H1 (cell line): ENCODE measurements at regions not wholly inside any gene's neighbourhood (a gene's known extent, or its start where the extent isn't known, plus 50 kb on each side); places are given as distances from the start of the nearest gene placed in this dataset.

Experiments used
- CTCF ChIA-PET: fragments of 300-600 bp; sonication (Branson Sonifier 250); formaldehyde crosslinking; loops from one replicate; lab custom pipeline; 2021; ENCODE audit not compliant: partially characterized antibody; lab: Charles Lee
- POLR2A ChIA-PET: fragments of 300-600 bp; sonication (Branson Sonifier 250); formaldehyde crosslinking; loops from one replicate; lab custom pipeline; 2021; ENCODE audit warnings: inconsistent platforms; ENCODE audit not compliant: partially characterized antibody; lab: Charles Lee
- DNase-seq, 2 experiments: peaks; one replicate each; pipeline versions ENCODE4 v3.0.0 to v3.0.0-alpha.2; 2010 to 2022; ENCODE audit warnings: low spot score in 2 of 2, low read depth in 1 of 2, mixed read lengths in 1 of 2
- FAIRE-seq: peaks from 2 replicates; lab custom pipeline; 2011; peaks lifted over from hg19 to GRCh38; lab: Jason Lieb, UNC
- H2AFZ ChIP-seq: 2 replicates; pipeline ENCODE4 v1.8.1; 2012; ENCODE audit warnings: low read length, inconsistent platforms
- H2AK5ac ChIP-seq: 2 replicates; pipeline ENCODE4 v1.6.1; 2013; ENCODE audit warnings: low read depth, low read length
- H2BK120ac ChIP-seq: replicated peaks from 2 replicates; pipeline ENCODE3; 2013; ENCODE audit warnings: low read depth, low read length, inconsistent platforms
- H2BK12ac ChIP-seq: 2 replicates; pipeline ENCODE4 v1.6.1; 2013; ENCODE audit warnings: low read depth, low read length
- H2BK15ac ChIP-seq: 2 replicates; pipeline ENCODE4 v1.6.1; 2013; ENCODE audit warnings: low read length
- H2BK20ac ChIP-seq: 2 replicates; pipeline ENCODE4 v1.6.1; 2013; ENCODE audit warnings: low read length
- H2BK5ac ChIP-seq: 2 replicates; pipeline ENCODE4 v1.6.1; 2013; ENCODE audit warnings: low read depth, low read length
- H3K14ac ChIP-seq: 2 replicates; pipeline ENCODE4 v1.6.1; 2013; ENCODE audit warnings: inconsistent platforms; ENCODE audit not compliant: insufficient read length
- H3K18ac ChIP-seq: 2 replicates; pipeline ENCODE4 v1.6.1; 2013; ENCODE audit warnings: low read length; ENCODE audit errors: extremely low read depth
- H3K23ac ChIP-seq: 2 replicates; pipeline ENCODE4 v1.6.1; 2013; ENCODE audit warnings: inconsistent platforms; ENCODE audit not compliant: insufficient read length
- H3K23me2 ChIP-seq: 2 replicates; pipeline ENCODE4 v1.6.1; 2013; ENCODE audit warnings: low read depth, low read length
- H3K27ac ChIP-seq: 2 replicates; pipeline ENCODE4 v1.6.1; 2011; ENCODE audit warnings: low read depth, low read length, inconsistent platforms
- H3K27me3 ChIP-seq, 4 experiments: replicated peaks in 1 of 4; 1 replicate in 1 of 4; 2 replicates in 3 of 4; pipeline versions ENCODE4 v1.6.1 to v1.8.1; 2011 to 2013; ENCODE audit warnings: low read length in 3 of 4, mild to moderate bottlenecking in 3 of 4, inconsistent platforms in 2 of 4, mixed read lengths in 2 of 4, moderate library complexity in 1 of 4; ENCODE audit not compliant: control insufficient read depth in 3 of 4, insufficient read depth in 3 of 4; ENCODE audit errors: extremely low read depth in 1 of 4
- H3K36me3 ChIP-seq, 4 experiments: 2 replicates each; pipeline versions ENCODE4 v1.6.1 to v1.8.1; 2011 to 2013; ENCODE audit warnings: mild to moderate bottlenecking in 4 of 4, low read length in 3 of 4, moderate library complexity in 2 of 4, control low read depth in 1 of 4, inconsistent platforms in 1 of 4; ENCODE audit not compliant: insufficient read depth in 4 of 4, control insufficient read depth in 2 of 4
- H3K4ac ChIP-seq: replicated peaks from 2 replicates; pipeline ENCODE3; 2013; ENCODE audit warnings: low read length, low read depth, mixed read lengths, inconsistent platforms; ENCODE audit not compliant: insufficient read length
- H3K4me1 ChIP-seq, 4 experiments: replicated peaks in 1 of 4; 1 replicate in 1 of 4; 2 replicates in 3 of 4; pipeline versions ENCODE4 v1.6.1 to v1.8.1; 2011 to 2013; ENCODE audit warnings: low read length in 3 of 4, inconsistent platforms in 2 of 4, mixed read lengths in 1 of 4; ENCODE audit not compliant: insufficient read depth in 4 of 4, control insufficient read depth in 3 of 4
- H3K4me2 ChIP-seq, 2 experiments: 2 replicates each; pipeline versions ENCODE4 v1.6.1 to v1.8.1; 2011 to 2013; ENCODE audit warnings: low read depth in 2 of 2, low read length in 2 of 2, control low read depth in 1 of 2, inconsistent platforms in 1 of 2, mild to moderate bottlenecking in 1 of 2; ENCODE audit not compliant: insufficient read depth in 1 of 2
- H3K4me3 ChIP-seq, 4 experiments: fragments of 200-600, 300-600 bp in 1 of 4; sonication (generic), shearing (Covaris generic), sonication (Bioruptor Twin) in 1 of 4; 2 replicates each; pipeline versions ENCODE4 v1.5.1 to v1.8.1; 2011 to 2016; ENCODE audit warnings: low read length in 4 of 4, low read depth in 3 of 4, control low read depth in 2 of 4, inconsistent platforms in 2 of 4, mild to moderate bottlenecking in 2 of 4, mixed read lengths in 1 of 4, moderate library complexity in 1 of 4; ENCODE audit not compliant: insufficient read depth in 2 of 4; ENCODE audit errors: extremely low read depth in 1 of 4
- H3K56ac ChIP-seq: replicated peaks from 2 replicates; pipeline ENCODE3; 2013; ENCODE audit warnings: low read depth, mild to moderate bottlenecking, mixed read lengths, low read length, inconsistent platforms; ENCODE audit not compliant: insufficient read length
- H3K79me1 ChIP-seq: 2 replicates; pipeline ENCODE4 v1.6.1; 2013; ENCODE audit warnings: low read depth, low read length, control low read depth
- H3K79me2 ChIP-seq, 2 experiments: 2 replicates each; pipeline versions ENCODE4 v1.6.1 to v1.8.1; 2012 to 2013; ENCODE audit warnings: low read length in 2 of 2, mild to moderate bottlenecking in 2 of 2, inconsistent platforms in 1 of 2; ENCODE audit not compliant: insufficient read depth in 2 of 2, control insufficient read depth in 1 of 2
- H3K9ac ChIP-seq, 4 experiments: replicated peaks in 1 of 4; 1 replicate in 1 of 4; 2 replicates in 3 of 4; pipeline versions ENCODE4 v1.6.1 to v1.8.1; 2011 to 2013; ENCODE audit warnings: low read depth in 3 of 4, low read length in 3 of 4, control low read depth in 2 of 4, mild to moderate bottlenecking in 2 of 4, moderate library complexity in 2 of 4, inconsistent platforms in 1 of 4; ENCODE audit errors: extremely low read depth in 1 of 4
- H3K9me3 ChIP-seq, 2 experiments: 2 replicates each; pipeline versions ENCODE4 v1.6.1 to v1.8.1; 2012 to 2013; ENCODE audit warnings: mild to moderate bottlenecking in 2 of 2, moderate library complexity in 2 of 2, control low read depth in 1 of 2, inconsistent platforms in 1 of 2, low read depth in 1 of 2, low read length in 1 of 2, mixed read lengths in 1 of 2; ENCODE audit not compliant: insufficient read depth in 2 of 2
- H4K20me1 ChIP-seq, 2 experiments: replicated peaks in 1 of 2; 2 replicates each; pipeline versions ENCODE3 to v1.8.1; 2011 to 2013; ENCODE audit warnings: inconsistent platforms in 2 of 2, low read length in 2 of 2, mild to moderate bottlenecking in 1 of 2; ENCODE audit not compliant: insufficient read depth in 2 of 2, control insufficient read depth in 1 of 2
- H4K5ac ChIP-seq: 2 replicates; pipeline ENCODE4 v1.6.1; 2013; ENCODE audit warnings: low read length, low read depth, mixed read lengths, inconsistent platforms; ENCODE audit not compliant: insufficient read length
- H4K8ac ChIP-seq: 2 replicates; pipeline ENCODE4 v1.8.0; 2013; ENCODE audit warnings: mild to moderate bottlenecking, moderate library complexity, low read length, inconsistent platforms; ENCODE audit not compliant: insufficient read depth; ENCODE audit errors: extremely low read depth
- H4K91ac ChIP-seq: replicated peaks from 2 replicates; pipeline ENCODE3; 2013; ENCODE audit warnings: low read length, mixed read lengths, inconsistent platforms; ENCODE audit not compliant: insufficient read length
- BACH1 ChIP-seq: IDR thresholded peaks from 2 replicates; pipeline ENCODE4 v1.6.1; 2012; ENCODE audit warnings: low read length, improper control_type of control experiment
- CBX8 ChIP-seq: fragments of 300-800, 300-1000 bp; sonication (generic); IDR thresholded peaks from 2 replicates; pipeline ENCODE4 v1.7.1; 2016; ENCODE audit warnings: low read depth, low read length, borderline replicate concordance
- HDAC2 ChIP-seq, 2 experiments: fragments of 300-600 bp in 1 of 2; sonication (generic) in 1 of 2; IDR thresholded peaks; 2 replicates each; pipeline ENCODE4 v1.6.1; 2011 to 2012; ENCODE audit warnings: low read depth in 2 of 2, low read length in 2 of 2, mild to moderate bottlenecking in 2 of 2, moderate library complexity in 2 of 2, borderline replicate concordance in 1 of 2, inconsistent platforms in 1 of 2
- POLR2AphosphoS5 ChIP-seq: IDR thresholded peaks from 2 replicates; pipeline ENCODE4 v1.6.1; 2011; ENCODE audit warnings: low read depth, low read length
- SAP30 ChIP-seq: fragments of 300-600 bp; sonication (generic); IDR thresholded peaks from 2 replicates; pipeline ENCODE4 v1.7.1; 2012; ENCODE audit warnings: low read length, moderate library complexity, mild to moderate bottlenecking, inconsistent platforms; ENCODE audit not compliant: insufficient read depth, insufficient replicate concordance
- SRF ChIP-seq: IDR thresholded peaks from 2 replicates; pipeline ENCODE4 v1.6.1; 2011; ENCODE audit warnings: mild to moderate bottlenecking, low read depth, low read length, moderate library complexity
- TBP ChIP-seq: IDR thresholded peaks from 2 replicates; pipeline ENCODE4 v1.6.1; 2011; ENCODE audit warnings: low read depth, low read length, improper control_type of control experiment
- TCF12 ChIP-seq: IDR thresholded peaks from 2 replicates; pipeline ENCODE4 v1.6.1; 2011; ENCODE audit warnings: low read depth, mild to moderate bottlenecking, low read length
- ZNF274 ChIP-seq: IDR thresholded peaks from 2 replicates; pipeline ENCODE4 v1.7.0; 2012; ENCODE audit warnings: low read length, borderline replicate concordance; ENCODE audit errors: extremely low read depth
- whole genome bisulfite sequencing, 2 experiments: shearing (Covaris generic) in 1 of 2; methylation state at CpG; one replicate each; pipeline versions ENCODE4 v1.1.6 to v1.1.7; 2013 to 2015; ENCODE audit warnings: low lambda C conversion rate in 2 of 2, mixed read lengths in 2 of 2, inconsistent platforms in 1 of 2, low coverage in 1 of 2, missing lambda C conversion rate in 1 of 2; ENCODE audit not compliant: insufficient replicate concordance in 2 of 2, insufficient coverage in 1 of 2, insufficient read length in 1 of 2; ENCODE audit errors: extremely low coverage in 1 of 2, missing lambda C conversion rate in 1 of 2; 5-methylcytosine and 5-hydroxymethylcytosine counted together

DNA sequence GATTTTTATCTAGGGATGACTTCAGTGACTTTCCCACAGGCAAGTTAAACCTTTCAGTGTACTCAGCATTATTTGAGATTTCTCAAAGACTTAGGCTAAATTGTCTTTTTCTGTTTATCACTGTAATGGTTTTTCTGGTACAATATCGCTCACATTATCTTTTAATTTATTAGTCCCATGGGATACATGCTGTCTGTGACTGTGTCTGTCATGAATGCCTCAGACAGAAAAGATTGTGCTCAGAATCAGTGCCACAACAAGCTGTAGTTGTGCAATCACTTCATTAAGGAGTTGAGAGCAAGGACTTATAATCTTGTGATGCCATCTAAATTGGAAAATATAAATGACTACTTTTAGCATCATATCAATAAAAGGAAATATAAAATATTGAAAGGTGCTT lies 2374.2 kb upstream of the RAG2 start:
- Histone ChIP-seq H3K27me3 (no peaks in the 10 kb centered on the region), H3K23ac (no peak overlapping the region), H3K14ac (no peak overlapping the region), H3K4me1 (no peaks in the 10 kb centered on the region), H3K4ac (no peak overlapping the region), H4K5ac (no peak overlapping the region), H2BK12ac (no peak overlapping the region), H3K4me3 (no peak overlapping the region), H3K79me2 (no peaks in the 10 kb centered on the region), H3K36me3 (no peaks in the 10 kb centered on the region), H2BK20ac (no peak overlapping the region), H3K56ac (no peak overlapping the region), H3K27ac (no peak overlapping the region), H2AFZ (no peak overlapping the region), H3K9me3 (no peaks in the 10 kb centered on the region), H3K79me1 (no peaks in the 10 kb centered on the region), H3K9ac (no peak overlapping the region), H2BK120ac (no peak overlapping the region), H2BK15ac (no peak overlapping the region), H4K91ac (no peak overlapping the region), H2BK5ac (no peak overlapping the region), H4K20me1 (no peaks in the 10 kb centered on the region), H3K18ac (no peak overlapping the region), H4K8ac (no peak overlapping the region), H3K4me2 (no peak overlapping the region), H3K23me2 (no peaks in the 10 kb centered on the region), H2AK5ac (no peak overlapping the region)
- ChIA-PET CTCF (no interaction called here), POLR2A (no interaction called here)
- no peak for DNase-seq
- no peak for FAIRE-seq
- 90% methylated on average over 1 of the region's 1 CpG; no CpG with 5 or more reads in 1 of the 2 experiments for WGBS, 2 experiments
- TF ChIP-seq SRF = no peak
- no peak for TF ChIP-seq HDAC2 (IDR thresholded peaks at IDR 0.05; ENCODE audit: borderline replicate concordance in 1 of 2, low read depth in 2 of 2, low read length in 2 of 2)
- no peak for TF ChIP-seq TBP
- TF ChIP-seq TCF12 = no peak
- no peak for TF ChIP-seq ZNF274
- TF ChIP-seq CBX8 = no peak
- no peak for TF ChIP-seq BACH1
- TF ChIP-seq POLR2AphosphoS5 = no peak
- no peak for TF ChIP-seq SAP30
